Skeletal muscle cell (primary cell): ENCODE measurements at regions not wholly inside any gene's neighbourhood (a gene's known extent, or its start where the extent isn't known, plus 50 kb on each side); places are given as distances from the start of the nearest gene placed in this dataset.

Experiments used
- DNase-seq: peaks from one replicate; pipeline ENCODE4 v3.0.0-alpha.2; 2010; ENCODE audit warnings: low read depth
- H3K4me3 ChIP-seq: 2 replicates; pipeline ENCODE4 v1.5.1; 2011; ENCODE audit warnings: low read depth, mild to moderate bottlenecking, control low read depth, low read length, moderate library complexity

GRCh38 chr7:113825832-113826231, 93.0 kb downstream of the PPP1R3A start:
- H3K4me3 ChIP-seq: no peak overlapping the region
- no peak for DNase-seq

GRCh38 chr7:113824117-113824823, 94.5 kb downstream of the PPP1R3A start:
- DNase-seq: no peak
- H3K4me3 ChIP-seq: no peak overlapping the region

- H3K4me3 ChIP-seq: no peak overlapping the region
- no peak for DNase-seq
Observed at GRCh38 chr7:113819474-113819873, 99.3 kb downstream of the PPP1R3A start.

DNA sequence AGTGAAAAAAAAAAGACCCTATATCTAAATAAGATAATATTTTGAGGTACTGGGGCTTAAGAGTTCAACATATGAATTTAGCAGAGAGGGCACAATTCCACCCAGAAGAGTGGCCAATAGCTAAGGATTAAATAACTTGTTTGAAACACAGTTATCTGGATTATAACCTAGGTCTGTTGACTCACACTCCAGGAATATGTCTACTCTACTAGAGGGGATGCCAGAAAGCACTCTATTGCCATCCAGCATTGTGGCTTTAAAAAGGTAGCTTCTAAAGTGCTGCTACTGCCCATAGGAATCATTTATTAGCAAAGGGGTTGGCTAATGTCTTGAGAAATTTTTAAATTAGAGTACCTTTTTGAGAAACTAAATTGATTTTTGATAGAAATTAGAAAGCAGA, 102.2 kb downstream of the PPP1R3A start:
- no peak overlapping the region for H3K4me3 ChIP-seq
- no peak for DNase-seq

- no peak for DNase-seq
- H3K4me3 ChIP-seq: no peak overlapping the region
Observed at GRCh38 chr7:113813471-113813870, 105.3 kb downstream of the PPP1R3A start.

GRCh38 chr7:113812591-113813255, 106.1 kb downstream of the PPP1R3A start:
- DNase-seq: no peak
- no peak overlapping the region for H3K4me3 ChIP-seq

- DNase-seq: no peak
- H3K4me3 ChIP-seq: no peak overlapping the region
Observed at GRCh38 chr7:113810080-113810744, 108.6 kb downstream of the PPP1R3A start.

DNA sequence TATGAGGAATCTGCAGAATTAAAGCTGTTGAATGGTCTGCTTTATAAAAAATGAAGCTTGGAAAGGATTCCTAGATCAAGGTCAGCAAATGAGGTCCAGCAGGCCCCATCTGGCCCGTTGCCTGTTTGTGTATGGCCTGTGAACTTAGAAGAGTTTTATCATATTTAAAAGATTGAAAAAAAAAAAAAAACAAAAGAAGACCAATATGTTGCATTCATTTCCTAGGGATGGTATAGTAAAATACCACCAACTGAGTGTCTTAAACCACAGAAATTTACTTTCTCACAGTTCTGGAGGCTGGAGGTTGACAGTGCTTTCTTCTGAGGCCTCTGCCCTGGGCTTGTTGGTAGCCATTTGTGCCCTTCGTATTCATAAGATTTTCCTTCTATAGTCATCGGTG, 109.2 kb downstream of the PPP1R3A start:
- H3K4me3 ChIP-seq: no peak overlapping the region
- DNase-seq: no peak

DNA sequence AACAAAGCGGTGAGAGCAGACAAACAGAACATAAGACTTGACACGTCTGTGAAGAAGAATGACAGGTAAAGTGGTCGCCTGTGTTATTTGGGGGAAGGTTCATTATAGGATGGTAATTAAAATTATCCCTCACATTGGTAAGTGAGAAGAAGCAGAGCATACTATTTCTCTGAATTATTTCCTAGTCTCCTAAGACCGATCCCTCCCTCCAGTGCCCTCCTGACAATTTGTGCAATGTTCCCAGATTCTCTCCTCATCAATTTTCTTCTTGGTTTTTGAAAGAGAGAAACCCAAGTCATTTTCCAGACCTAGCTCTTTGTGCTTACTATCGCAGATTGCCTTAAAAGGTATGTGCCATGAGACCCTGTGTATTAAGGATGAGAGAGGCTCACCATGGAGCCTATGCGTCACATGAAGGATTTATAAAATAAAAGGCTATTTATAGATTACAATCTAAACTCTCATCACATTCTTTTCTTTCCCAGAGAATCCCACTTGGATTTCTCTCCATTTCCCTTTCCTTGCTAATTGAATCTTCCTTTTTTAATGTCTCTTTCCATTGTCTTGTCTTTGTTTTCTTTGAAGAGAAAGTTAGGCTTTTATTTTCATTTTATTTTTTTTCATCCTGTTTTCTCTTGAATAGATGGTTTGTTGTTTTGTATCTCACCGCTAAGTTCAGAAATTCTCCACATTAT, 112.0 kb downstream of the PPP1R3A start:
- H3K4me3 ChIP-seq: no peak overlapping the region
- DNase-seq: no peak

GRCh38 chr7:113805976-113806375, 112.8 kb downstream of the PPP1R3A start:
- no peak overlapping the region for H3K4me3 ChIP-seq
- DNase-seq: no peak

DNA sequence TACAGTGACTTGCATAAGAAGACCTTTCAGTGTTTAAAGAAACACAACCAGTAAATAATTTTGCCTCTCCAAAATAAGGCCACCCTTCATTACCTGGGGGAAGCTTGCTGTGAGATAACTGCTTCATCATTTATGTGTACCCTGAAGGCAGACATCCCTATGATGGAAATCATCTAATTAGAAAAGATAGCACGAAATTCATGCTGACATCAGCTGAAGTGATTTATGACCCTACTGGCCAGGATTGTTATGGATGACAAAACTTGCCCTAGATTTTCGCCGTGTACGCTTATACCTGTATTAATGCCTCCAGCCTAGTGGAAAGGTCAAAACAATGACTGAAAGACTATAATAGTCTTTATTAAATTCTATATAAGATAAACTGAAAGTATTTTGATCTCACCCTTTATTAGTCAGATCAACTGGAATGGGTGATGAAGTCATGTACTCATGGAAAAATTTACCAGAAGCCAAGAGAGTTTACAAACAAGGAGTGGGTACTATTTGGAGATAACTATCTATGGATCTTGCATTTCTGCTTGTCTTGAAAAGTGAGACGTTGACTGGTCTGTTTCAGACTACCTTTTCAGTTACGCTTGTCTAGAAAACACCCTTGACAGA, 114.2 kb downstream of the PPP1R3A start:
- no peak for DNase-seq
- H3K4me3 ChIP-seq: no peak overlapping the region

GRCh38 chr7:113801751-113802150, 117.1 kb downstream of the PPP1R3A start:
- no peak for DNase-seq
- H3K4me3 ChIP-seq: no peak overlapping the region

- no peak for DNase-seq
- H3K4me3 ChIP-seq: no peak overlapping the region
Observed at GRCh38 chr7:113800826-113801225, 118.0 kb downstream of the PPP1R3A start.

GRCh38 chr7:113799896-113800295, 118.9 kb downstream of the PPP1R3A start:
- H3K4me3 ChIP-seq: no peak overlapping the region
- no peak for DNase-seq

- DNase-seq: no peak
- H3K4me3 ChIP-seq: no peak overlapping the region
Observed at GRCh38 chr7:113797420-113798010, 121.3 kb downstream of the PPP1R3A start.

DNA sequence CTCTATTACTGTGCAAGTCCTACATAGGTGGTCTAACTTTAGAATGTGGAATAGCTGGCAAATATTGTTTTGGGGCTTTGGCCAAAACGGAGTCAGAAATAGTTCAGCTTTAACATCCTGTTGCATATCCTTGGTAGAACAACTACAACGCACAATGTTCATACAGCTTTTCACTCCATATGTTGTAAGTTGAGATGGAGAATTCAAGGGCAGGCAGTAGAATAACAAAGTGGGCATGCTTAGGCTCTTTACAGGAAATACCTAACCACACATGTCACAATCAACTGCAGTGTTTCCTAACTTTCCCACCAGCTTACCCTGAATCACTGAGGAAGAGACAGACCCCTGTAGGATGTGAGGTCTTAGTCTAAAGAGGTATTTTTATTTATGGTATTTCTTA, 122.3 kb downstream of the PPP1R3A start:
- peak; percentile 97 for DNase-seq

DNA sequence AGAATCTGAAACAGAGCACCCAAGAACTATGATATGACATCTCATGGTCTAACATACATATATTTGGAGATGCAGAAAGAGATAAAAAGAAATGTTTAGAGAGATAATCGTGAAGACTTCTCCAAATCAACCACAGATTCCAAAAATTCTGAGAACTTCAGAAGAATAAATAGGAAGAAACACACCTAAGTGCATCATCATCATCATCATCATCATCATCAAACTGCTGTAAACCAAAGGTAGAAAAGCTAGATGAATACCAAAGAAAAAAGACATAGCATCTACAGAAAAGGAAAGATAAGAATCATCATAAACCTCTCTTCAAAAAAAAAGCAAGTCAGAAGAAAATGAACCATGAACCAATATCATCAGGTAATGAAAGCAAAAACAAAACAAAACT, 124.2 kb downstream of the PPP1R3A start:
- no peak overlapping the region for H3K4me3 ChIP-seq
- no peak for DNase-seq

More for the DNA sequence above, 122.3 kb downstream of the PPP1R3A start:
- H3K4me3 ChIP-seq: no peak overlapping the region

DNA sequence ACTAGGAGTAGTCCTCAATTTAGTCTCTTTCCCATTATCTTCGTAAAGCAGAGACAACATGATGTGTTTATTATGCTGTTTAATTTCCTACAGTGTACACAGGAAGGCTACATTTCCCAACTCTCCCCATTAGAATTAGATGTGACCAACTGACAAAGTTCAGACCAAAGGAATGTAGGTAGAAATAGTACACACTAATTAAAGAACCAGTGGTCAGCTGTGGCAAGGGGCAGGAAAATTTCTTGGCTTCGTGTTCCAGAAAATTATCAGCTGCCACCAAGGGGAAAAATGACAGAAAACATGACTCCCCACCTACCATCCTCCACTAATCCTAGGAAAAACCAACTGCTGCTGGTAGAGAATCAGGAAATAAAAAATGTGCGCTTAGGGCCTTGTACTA, 125.6 kb downstream of the PPP1R3A start:
- no peak for DNase-seq
- no peak overlapping the region for H3K4me3 ChIP-seq

- H3K4me3 ChIP-seq: no peak overlapping the region
- DNase-seq: no peak
Observed at GRCh38 chr7:113790025-113790424, 128.8 kb downstream of the PPP1R3A start.
